OCI-LY7 (cell line): ENCODE measurements at regions not wholly inside any gene's neighbourhood (a gene's known extent, or its start where the extent isn't known, plus 50 kb on each side); places are given as distances from the start of the nearest gene placed in this dataset.

Experiments
- CTCF ChIP-seq: fragments of 200-600 bp; sonication (generic); conservative IDR thresholded peaks from 2 replicates; pipeline ENCODE4 v1.5.1; 2014; ENCODE audit warnings: mild to moderate bottlenecking, antibody characterized with exemption, low read length, moderate library complexity, mixed read lengths
- EZH2phosphoT487 ChIP-seq: fragments of 200-600 bp; sonication (generic); IDR thresholded peaks from 2 replicates; pipeline ENCODE4 v1.6.1; 2018; ENCODE audit warnings: low read depth, borderline replicate concordance, mild to moderate bottlenecking, mixed run types, antibody characterized with exemption, low read length, moderate library complexity, mixed read lengths

- TF ChIP-seq CTCF, result no peak
- no peak for TF ChIP-seq EZH2phosphoT487
Measured at GRCh38 chr16:52957199-52957598, 95.5 kb downstream of the CHD9NB start.
